H9 (cell line): ENCODE measurements at regions not wholly inside any gene's neighbourhood (a gene's known extent, or its start where the extent isn't known, plus 50 kb on each side); places are given as distances from the start of the nearest gene placed in this dataset.

Experiments
- DNase-seq: peaks from one replicate; pipeline ENCODE4 v3.0.0-alpha.2; 2017
- H2AFZ ChIP-seq: one replicate; pipeline ENCODE4 v1.6.1; 2013; ENCODE audit warnings: mild to moderate bottlenecking, low read length, control low read depth, moderate library complexity
- H2AK5ac ChIP-seq: 2 replicates; pipeline ENCODE4 v1.6.1; 2013; ENCODE audit warnings: low read length, control low read depth, mixed read lengths; ENCODE audit not compliant: insufficient read length
- H2BK120ac ChIP-seq: one replicate; pipeline ENCODE4 v1.6.1; 2013; ENCODE audit warnings: low read depth, mild to moderate bottlenecking, low read length, control low read depth, inconsistent platforms; ENCODE audit not compliant: poor library complexity, severe bottlenecking
- H2BK12ac ChIP-seq: 2 replicates; pipeline ENCODE4 v1.6.1; 2013; ENCODE audit warnings: low read length, control low read depth, mixed read lengths, low read depth; ENCODE audit not compliant: insufficient read length
- H2BK15ac ChIP-seq: 2 replicates; pipeline ENCODE4 v1.6.1; 2013; ENCODE audit warnings: low read depth, low read length, control low read depth
- H2BK20ac ChIP-seq: one replicate; pipeline ENCODE4 v1.6.1; 2013; ENCODE audit warnings: low read depth, mild to moderate bottlenecking, low read length, control low read depth, inconsistent platforms; ENCODE audit not compliant: poor library complexity, severe bottlenecking
- H2BK5ac ChIP-seq: 2 replicates; pipeline ENCODE4 v1.6.1; 2013; ENCODE audit warnings: low read length, control low read depth, mixed read lengths; ENCODE audit not compliant: insufficient read length
- H3K14ac ChIP-seq: 2 replicates; pipeline ENCODE4 v1.6.1; 2013; ENCODE audit warnings: low read length, control low read depth; ENCODE audit not compliant: insufficient read depth
- H3K18ac ChIP-seq: 2 replicates; pipeline ENCODE4 v1.6.1; 2013; ENCODE audit warnings: low read depth, mild to moderate bottlenecking, mixed read lengths, low read length, control low read depth; ENCODE audit not compliant: insufficient read length
- H3K23ac ChIP-seq: 2 replicates; pipeline ENCODE4 v1.6.1; 2013; ENCODE audit warnings: low read length, control low read depth, mixed read lengths, low read depth; ENCODE audit not compliant: insufficient read length
- H3K23me2 ChIP-seq: 2 replicates; pipeline ENCODE4 v1.6.1; 2013; ENCODE audit warnings: low read depth, mild to moderate bottlenecking, mixed read lengths, low read length, control low read depth; ENCODE audit not compliant: insufficient read length, poor library complexity, severe bottlenecking
- H3K27ac ChIP-seq: 2 replicates; pipeline ENCODE4 v1.5.1; 2013; ENCODE audit warnings: low read length, control low read depth, mixed read lengths, low read depth; ENCODE audit not compliant: insufficient read length
- H3K27me3 ChIP-seq: 2 replicates; pipeline ENCODE4 v1.6.1; 2013; ENCODE audit warnings: low read length, control low read depth, inconsistent platforms; ENCODE audit not compliant: insufficient read depth
- H3K4ac ChIP-seq: 2 replicates; pipeline ENCODE4 v1.6.1; 2013; ENCODE audit warnings: low read depth, mild to moderate bottlenecking, control low read depth, inconsistent platforms, low read length, moderate library complexity
- H3K4me1 ChIP-seq: 2 replicates; pipeline ENCODE4 v1.6.1; 2013; ENCODE audit warnings: low read length, control low read depth, inconsistent platforms; ENCODE audit not compliant: insufficient read depth
- H3K4me2 ChIP-seq: 2 replicates; pipeline ENCODE4 v1.6.1; 2013; ENCODE audit warnings: low read length, control low read depth, mixed read lengths; ENCODE audit not compliant: insufficient read length, insufficient read depth
- H3K56ac ChIP-seq: 2 replicates; pipeline ENCODE4 v1.6.1; 2013; ENCODE audit warnings: low read depth, mild to moderate bottlenecking, mixed read lengths, low read length, control low read depth; ENCODE audit not compliant: insufficient read length
- H3K79me1 ChIP-seq: 2 replicates; pipeline ENCODE4 v1.6.1; 2013; ENCODE audit warnings: low read depth, mild to moderate bottlenecking, moderate library complexity, low read length, control low read depth, inconsistent platforms; ENCODE audit not compliant: insufficient read depth, poor library complexity, severe bottlenecking
- H3K79me2 ChIP-seq: 2 replicates; pipeline ENCODE4 v1.6.1; 2013; ENCODE audit warnings: low read length, control low read depth, inconsistent platforms; ENCODE audit not compliant: insufficient read depth
- H3K9ac ChIP-seq: 2 replicates; pipeline ENCODE4 v1.6.1; 2013; ENCODE audit warnings: low read length, control low read depth, mixed read lengths; ENCODE audit not compliant: insufficient read length; ENCODE audit errors: extremely low read depth
- H3K9me3 ChIP-seq: one replicate; pipeline ENCODE4 v1.6.1; 2013; ENCODE audit warnings: low read depth, low read length, inconsistent platforms; ENCODE audit not compliant: control insufficient read depth
- H3T11ph ChIP-seq: one replicate; pipeline ENCODE4 v1.6.1; 2013; ENCODE audit warnings: mild to moderate bottlenecking, low read length, control low read depth, inconsistent platforms
- H4K20me1 ChIP-seq: one replicate; pipeline ENCODE4 v1.6.1; 2013; ENCODE audit not compliant: control insufficient read depth, insufficient read length, insufficient read depth
- H4K5ac ChIP-seq: 2 replicates; pipeline ENCODE4 v1.6.1; 2013; ENCODE audit warnings: low read depth, mild to moderate bottlenecking, mixed read lengths, low read length, control low read depth; ENCODE audit not compliant: insufficient read length
- H4K8ac ChIP-seq: replicated peaks from 2 replicates; pipeline ENCODE4 v1.6.1; 2013; ENCODE audit warnings: low read length, control low read depth, mixed read lengths, low read depth; ENCODE audit not compliant: insufficient read length
- H4K91ac ChIP-seq: 2 replicates; pipeline ENCODE4 v1.6.1; 2013; ENCODE audit warnings: low read depth, mild to moderate bottlenecking, moderate library complexity, mixed read lengths, low read length, control low read depth; ENCODE audit not compliant: insufficient read length
- H3K27ac Mint-ChIP-seq, 3 experiments: 2 replicates in 2 of 3; 3 replicates in 1 of 3; pipeline ENCODE4 v1.8.0; 2020 to 2021; ENCODE audit warnings: mixed read lengths in 3 of 3, mild to moderate bottlenecking in 1 of 3, moderate library complexity in 1 of 3
- H3K27me3 Mint-ChIP-seq: 2 replicates; pipeline ENCODE4 v1.8.0; 2021; ENCODE audit warnings: low read depth, mild to moderate bottlenecking, moderate library complexity, mixed read lengths
- H3K36me3 Mint-ChIP-seq, 3 experiments: 2 replicates in 2 of 3; 3 replicates in 1 of 3; pipeline ENCODE4 v1.8.0; 2020 to 2021; ENCODE audit warnings: low read depth in 3 of 3, mixed read lengths in 3 of 3; ENCODE audit not compliant: insufficient read depth in 1 of 3
- H3K4me1 Mint-ChIP-seq, 2 experiments: 2 replicates each; pipeline ENCODE4 v1.8.0; 2020; ENCODE audit warnings: mixed read lengths in 2 of 2
- H3K4me3 Mint-ChIP-seq, 2 experiments: 2 replicates in 1 of 2; 3 replicates in 1 of 2; pipeline ENCODE4 v1.8.0; 2020 to 2021; ENCODE audit warnings: mild to moderate bottlenecking in 2 of 2, mixed read lengths in 2 of 2, moderate library complexity in 1 of 2
- H3K9me3 Mint-ChIP-seq, 2 experiments: 2 replicates in 1 of 2; 3 replicates in 1 of 2; pipeline ENCODE4 v1.8.0; 2020; ENCODE audit warnings: mild to moderate bottlenecking in 2 of 2, mixed read lengths in 2 of 2, moderate library complexity in 1 of 2
- CTCF ChIP-seq: fragments of 200-600 bp; sonication (generic); conservative IDR thresholded peaks from 3 replicates; pipeline ENCODE4 v1.8.0; 2021; ENCODE audit warnings: antibody characterized with exemption, mild to moderate bottlenecking
- WGBS: extraction: QIAGEN DNeasy Blood & Tissue Kit; methylation state at CpG from one replicate; pipeline ENCODE4 v1.1.7; 2013; ENCODE audit warnings: missing lambda C conversion rate, low lambda C conversion rate, mixed read lengths; ENCODE audit not compliant: insufficient read length; ENCODE audit errors: extremely low coverage; 5-methylcytosine and 5-hydroxymethylcytosine counted together

- Histone ChIP-seq H3K18ac (no peak overlapping the region), H2BK12ac (no peak overlapping the region), H3K79me2 (no peaks in the 10 kb centered on the region), H2BK20ac (no peak overlapping the region), H3K56ac (no peak overlapping the region), H2BK120ac (no peak overlapping the region), H3K9ac (no peak overlapping the region), H3K4me1 (peaks cover 7% of the 10 kb centered on the region; the same call in 1 of the 2 replicates), H4K91ac (no peak overlapping the region), H2BK5ac (no peak overlapping the region), H3K79me1 (no peaks in the 10 kb centered on the region), H4K20me1 (no peaks in the 10 kb centered on the region), H3K23ac (no peak overlapping the region), H4K8ac (no peak overlapping the region), H3K9me3 (no peaks in the 10 kb centered on the region), H3K27me3 (no peaks in the 10 kb centered on the region; the same call in 1 of the 2 replicates), H3K4me2 (no peak overlapping the region), H2AFZ (no peak overlapping the region), H3K23me2 (no peaks in the 10 kb centered on the region), H3K14ac (no peak overlapping the region), H2AK5ac (no peak overlapping the region), H3K4ac (no peak overlapping the region), H4K5ac (no peak overlapping the region), H3K27ac (no peak overlapping the region), H3T11ph (no peak overlapping the region), H2BK15ac (no peak overlapping the region)
- Mint-ChIP-seq H3K27ac (no peak overlapping the region), H3K9me3 (no peaks in the 10 kb centered on the region), H3K36me3 (peaks cover 0 to 2% (median 0%) of the 10 kb centered on the region in 3 experiments; a peak in 2 of 7 replicates), H3K27me3 (peaks cover 6% of the 10 kb centered on the region), H3K4me1 (peaks cover 38 to 40% of the 10 kb centered on the region in 2 experiments), H3K4me3 (peak overlapping the region in 1 of 2 experiments; percentile 1; a peak in 1 of 5 replicates)
- TF ChIP-seq CTCF = no peak
- DNase-seq = no peak
- no CpG with 5 or more reads among the region's 11 CpGs for whole genome bisulfite sequencing
Observed at GRCh38 chr20:21017528-21018085, 88.6 kb downstream of the LINC00237 start.
